NOMO-1 treated with DMSO at 0.1 percent for 48 hours (cell line): ENCODE measurements at regions not wholly inside any gene's neighbourhood (a gene's known extent, or its start where the extent isn't known, plus 50 kb on each side); places are given as distances from the start of the nearest gene placed in this dataset.

ENCODE experiments used
- DNase-seq: peaks from one replicate; lab custom pipeline; 2025; ENCODE audit not compliant: unreplicated experiment; lab: John Stamatoyannopoulos, UW

DNA sequence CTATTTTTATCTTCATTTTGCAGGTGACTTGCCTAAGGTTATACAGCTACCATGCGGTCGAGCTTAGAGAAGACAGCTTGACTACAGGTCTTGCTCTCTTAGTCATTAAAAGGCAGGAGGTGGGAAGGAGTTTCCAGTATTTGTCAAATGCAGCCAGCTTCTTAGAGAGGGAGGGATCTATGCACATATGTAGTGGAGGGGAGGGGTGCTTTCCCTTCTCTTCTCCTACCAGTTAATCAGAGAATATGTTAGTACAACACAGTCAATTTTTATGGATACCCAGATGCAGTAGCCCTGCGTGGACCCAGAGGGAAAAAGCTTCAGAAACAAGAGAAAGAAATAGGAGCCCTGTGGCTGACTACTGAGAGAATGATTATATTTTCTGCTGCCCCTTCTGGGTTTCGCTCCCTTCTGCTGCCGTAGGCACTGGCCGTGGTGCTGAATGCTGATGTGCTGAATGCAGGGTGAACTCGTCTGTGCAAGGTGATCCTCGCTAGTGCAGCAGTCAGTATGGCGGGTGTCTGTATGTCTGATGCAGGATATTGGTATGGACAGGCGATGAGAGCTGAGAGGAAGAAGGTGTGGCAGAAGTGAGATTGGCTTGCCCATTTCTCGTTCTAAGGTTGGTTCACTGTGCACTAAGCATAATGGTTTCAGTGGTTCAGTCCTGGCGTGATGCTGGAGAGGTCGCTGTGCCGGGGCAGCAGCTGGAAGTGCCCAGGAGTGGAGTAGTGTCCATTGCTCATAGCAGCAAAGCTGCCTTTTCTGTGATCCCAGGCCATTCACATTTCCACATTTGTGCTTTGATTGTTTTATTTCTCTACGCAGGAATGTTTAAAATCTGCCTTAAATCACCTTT is 189.2 kb upstream of the PODXL start:
- DNase-seq: no peak

DNA sequence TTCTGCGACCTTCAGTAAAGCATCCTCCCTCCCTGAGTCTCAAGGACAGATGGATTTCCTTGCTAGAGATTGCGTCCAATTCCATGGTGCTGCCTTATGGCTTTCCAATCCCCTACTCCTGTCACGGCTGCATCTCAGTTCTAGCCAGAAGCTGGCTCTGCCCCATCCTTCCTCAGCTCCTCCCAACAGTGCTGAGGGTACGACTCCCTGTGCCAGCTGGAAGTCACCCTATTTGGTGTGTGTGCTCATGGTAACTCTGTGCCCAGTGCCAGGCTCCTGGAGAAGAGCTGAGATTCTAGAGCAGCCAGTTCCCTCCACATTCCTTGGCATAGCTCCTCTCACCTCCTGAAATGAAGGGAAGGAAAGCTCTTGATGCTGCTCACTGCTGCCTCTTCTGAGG is 185.0 kb upstream of the PODXL start:
- no peak for DNase-seq

DNA sequence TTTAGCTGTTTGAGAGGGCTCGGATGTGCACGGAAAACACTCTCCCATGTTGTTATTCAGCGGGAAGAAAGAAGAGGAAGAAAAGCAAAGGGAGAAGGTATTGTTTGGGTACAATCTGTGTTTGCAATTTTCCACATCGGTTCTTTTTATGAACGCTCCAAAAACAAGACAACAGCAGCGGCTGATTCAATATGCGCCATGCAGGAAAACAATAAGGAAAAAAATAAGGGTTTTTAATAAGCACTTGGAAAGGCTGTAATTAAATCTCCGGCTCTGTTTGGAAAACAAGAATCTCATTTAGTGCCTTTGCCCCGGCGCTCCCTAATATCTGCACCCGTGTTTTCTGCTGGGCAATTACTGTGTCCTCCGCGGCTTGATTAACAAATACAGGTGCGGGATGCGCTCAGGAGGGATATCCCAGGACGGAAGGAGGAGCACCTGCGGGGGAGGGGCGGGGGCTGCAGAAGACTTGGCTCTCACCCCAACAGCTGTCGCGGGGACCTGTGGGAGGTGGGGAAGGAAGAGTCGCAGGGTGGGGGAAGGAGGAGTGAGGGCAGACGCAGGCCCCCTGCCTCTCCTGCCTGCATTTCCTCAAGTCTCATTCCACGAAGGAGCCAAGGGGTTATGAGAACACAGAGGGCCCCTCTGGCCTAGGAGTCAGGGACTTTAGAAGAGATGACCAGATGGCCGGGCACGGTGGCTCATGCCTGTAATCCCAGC is 181.5 kb upstream of the PODXL start:
- DNase-seq: no peak

DNA sequence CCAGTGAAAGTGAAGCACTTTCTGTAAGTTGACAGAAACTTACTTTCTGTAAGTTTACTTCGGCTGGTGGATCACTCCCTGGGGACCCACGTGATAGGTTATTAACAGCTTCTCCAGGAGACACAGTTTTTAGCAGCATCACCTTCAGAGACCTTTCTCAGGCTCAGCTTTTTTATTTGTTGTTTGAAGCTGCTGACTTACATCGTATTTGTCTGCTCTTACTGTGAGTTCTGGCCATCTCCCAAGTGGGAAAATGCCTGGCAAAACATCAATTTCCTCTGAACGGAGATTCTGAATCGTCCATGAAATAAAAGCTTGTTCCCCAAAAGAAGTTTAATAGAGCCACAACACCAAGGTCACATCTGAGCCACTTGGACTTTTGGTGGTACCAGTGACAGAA is 178.7 kb upstream of the PODXL start:
- DNase-seq: no peak

DNA sequence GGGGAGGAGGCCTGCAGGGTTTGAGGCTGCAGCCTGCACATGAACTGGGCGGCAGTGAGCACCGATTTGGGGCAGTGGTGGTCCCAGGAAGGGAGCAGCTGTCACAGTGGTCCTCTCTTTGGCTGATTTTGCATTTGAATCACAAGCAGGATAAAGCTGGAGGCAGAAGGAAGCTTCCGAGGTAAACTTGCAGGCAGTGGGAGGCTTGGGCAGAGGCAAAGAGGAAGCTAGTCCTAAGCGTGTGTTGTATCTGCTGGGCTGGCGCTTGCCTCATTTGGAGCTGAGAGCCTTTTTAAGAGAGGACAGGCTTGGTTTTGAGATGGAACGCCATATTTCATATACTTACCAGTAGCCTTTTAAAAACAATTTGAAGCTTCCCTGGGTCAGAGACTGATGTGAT is 177.2 kb upstream of the PODXL start:
- no peak for DNase-seq

DNA sequence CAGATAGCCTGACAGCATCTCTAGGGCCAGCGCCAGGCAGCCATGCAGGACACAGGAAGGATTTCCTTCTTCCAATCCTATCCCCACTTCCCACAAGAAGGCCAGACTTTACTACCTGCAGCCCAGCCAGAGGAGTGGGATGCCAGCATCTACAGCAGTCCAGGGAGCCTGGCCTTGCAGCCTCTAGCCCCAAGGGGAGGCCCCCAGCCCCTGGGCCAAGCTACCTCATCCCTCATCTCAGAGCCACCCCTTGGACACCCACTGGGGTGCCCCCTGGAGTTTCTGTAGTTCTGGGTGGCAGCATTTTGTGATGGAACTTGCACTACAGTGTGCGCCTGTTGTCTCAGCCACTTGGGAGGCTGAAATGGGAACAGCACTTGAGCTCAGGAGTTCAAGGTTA is 170.8 kb upstream of the PODXL start:
- DNase-seq: no peak

DNA sequence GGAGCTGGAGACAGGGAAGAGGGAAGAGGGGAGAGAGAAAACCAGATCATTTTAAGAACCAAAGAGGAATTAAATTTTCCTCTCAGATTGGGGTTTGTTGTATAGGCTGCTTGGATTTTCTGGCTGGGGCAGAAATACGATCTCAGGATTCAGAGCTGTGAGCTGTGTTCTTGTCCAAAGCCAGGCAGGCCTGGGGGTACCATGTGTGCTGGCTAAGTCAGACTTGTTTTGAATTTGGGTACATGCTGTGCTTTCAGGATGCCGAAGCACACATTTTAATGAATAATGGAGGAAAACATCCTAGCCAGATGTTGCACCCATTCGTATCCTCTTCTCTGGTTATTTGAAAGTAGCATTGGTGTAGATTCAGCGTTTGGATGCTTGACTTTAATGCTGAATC is 170.3 kb upstream of the PODXL start:
- no peak for DNase-seq

DNA sequence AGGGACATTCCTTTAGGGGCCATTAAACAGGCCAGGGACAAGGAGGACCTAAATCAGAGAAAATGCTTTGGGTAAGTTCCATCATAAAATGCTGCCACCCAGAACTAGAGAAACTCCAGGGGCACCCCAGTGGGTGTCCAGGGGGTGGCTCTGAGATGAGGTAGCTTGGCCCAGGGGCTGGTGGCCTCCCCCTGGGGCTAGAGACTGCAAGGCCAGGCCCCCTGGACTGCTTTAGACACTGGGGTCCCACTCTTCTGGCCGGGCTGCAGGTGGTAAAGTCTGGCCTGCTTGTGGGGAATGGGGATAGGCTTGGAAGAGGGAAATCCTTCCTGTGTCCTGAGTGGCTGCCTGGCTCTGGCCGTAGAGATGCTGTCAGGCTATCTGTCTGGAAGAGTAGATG is 169.6 kb upstream of the PODXL start:
- DNase-seq: no peak

DNA sequence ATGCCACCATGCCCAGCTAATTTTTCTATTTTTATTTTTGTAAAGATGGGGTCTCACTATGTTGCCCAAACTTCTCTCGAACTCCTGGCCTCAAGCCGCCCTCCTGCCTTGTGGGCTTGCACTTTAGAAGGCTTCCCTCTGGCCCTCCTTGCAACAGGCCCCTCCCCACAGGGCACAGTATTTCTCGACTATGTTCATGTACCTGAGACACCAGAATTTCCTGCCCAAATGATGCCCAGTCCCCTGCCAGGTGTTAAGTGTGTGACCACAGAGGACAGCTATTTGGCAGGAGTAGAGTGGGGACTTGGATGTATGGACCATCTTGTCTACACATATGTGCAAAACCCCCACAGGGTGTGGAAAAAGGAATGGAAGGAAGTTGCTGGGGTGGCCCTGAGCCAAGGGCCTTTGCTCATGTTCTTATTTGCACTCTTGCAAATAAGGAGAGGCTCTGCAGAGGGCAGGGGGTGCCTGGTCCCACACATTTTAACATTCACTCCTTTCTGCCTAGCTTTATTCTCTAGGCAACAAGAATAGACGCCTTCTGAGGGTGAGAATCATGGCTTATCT is 168.4 kb upstream of the PODXL start:
- DNase-seq: no peak

DNA sequence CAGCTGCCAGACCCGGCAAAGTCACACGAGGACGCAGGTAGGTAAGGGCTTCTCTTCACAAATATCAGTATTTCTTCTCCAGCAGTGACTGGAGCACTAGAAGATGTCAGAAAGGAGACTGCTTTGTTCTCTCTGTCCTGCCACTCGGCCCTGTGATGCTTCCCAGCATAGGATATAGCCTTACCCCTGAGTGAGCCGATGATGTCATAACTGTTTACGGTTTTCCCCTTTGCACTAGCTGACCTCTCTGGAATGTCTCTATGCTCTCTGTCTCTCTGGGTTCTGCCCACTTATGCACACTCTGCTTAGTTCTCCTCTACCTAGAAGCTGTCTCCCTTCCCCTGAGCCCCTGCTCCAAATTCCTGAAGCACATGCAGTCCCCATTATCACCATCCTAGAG is 167.5 kb upstream of the PODXL start:
- no peak for DNase-seq

DNA sequence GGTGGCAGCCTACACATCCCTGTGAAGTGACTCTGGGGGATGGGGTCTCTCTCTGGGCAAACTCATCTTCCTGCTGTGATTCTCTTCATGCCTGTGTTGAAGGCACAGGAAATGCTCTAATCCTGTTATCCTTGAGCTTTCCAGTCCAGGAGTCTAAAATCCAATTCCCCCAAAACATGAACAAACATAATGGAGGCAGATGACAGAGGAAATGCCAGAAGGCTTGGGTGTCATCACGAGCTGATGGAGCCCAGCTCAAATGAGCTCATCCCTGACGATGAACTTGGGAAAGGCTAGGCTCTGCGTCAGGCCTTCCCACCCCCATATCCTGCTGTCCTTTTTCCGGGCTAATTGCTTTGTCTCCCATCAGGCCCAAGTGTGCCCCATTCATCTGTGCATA is 165.9 kb upstream of the PODXL start:
- no peak for DNase-seq

DNA sequence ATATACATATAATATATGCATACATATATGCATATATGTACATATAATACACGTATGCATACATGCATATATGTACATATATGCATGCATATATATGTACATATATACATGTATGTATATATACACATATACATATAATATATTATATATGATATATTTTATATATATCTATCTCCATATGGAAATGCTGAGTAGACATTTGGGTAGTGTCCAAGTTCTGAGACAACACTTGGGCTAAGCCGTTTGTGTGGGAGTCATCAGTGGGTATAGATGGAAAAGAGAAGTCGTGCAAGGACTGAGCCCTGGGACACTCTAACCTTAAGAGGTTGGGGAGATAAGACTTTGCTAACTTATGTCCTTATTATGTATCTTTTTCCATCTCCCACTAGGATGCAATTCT is 165.2 kb upstream of the PODXL start:
- DNase-seq: no peak

DNA sequence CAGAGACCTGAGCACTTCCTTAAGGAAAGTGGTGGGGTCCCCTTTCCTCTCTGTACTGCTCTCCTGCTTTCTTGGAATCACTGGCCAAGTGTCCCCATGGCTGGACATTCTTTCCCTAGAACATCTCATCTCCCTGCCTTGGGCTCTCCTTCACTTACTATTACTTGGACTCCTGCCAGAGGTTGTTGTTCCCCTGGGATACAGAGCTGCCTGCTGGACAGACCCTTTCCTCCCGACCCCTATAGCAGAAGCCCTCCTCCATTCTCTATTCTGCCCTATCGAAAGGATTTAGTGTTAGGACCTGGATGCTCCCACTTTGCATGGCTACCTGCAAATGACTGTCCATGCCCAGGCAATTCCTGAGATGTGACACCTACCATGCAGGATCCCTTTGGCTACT is 164.3 kb upstream of the PODXL start:
- DNase-seq: no peak

DNA sequence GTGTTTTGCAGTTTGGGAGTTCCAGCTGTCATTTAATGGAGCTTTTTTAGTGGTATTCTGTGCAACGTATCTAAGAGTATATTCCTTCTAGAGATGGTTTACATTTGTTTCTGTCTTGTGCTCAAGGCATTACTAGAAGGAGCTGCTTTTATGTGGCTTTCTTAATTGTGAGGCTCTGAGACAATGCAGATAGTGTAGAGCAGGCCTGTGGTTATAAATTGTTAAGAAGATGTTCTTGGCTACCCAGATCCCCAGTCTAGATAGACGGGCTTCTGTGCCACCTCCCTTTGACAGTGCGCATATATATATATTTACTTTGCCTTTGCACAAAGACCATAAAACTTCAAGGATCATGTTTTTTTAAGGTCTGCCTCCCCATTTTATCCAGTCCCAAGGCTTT is 160.8 kb upstream of the PODXL start:
- no peak for DNase-seq

DNA sequence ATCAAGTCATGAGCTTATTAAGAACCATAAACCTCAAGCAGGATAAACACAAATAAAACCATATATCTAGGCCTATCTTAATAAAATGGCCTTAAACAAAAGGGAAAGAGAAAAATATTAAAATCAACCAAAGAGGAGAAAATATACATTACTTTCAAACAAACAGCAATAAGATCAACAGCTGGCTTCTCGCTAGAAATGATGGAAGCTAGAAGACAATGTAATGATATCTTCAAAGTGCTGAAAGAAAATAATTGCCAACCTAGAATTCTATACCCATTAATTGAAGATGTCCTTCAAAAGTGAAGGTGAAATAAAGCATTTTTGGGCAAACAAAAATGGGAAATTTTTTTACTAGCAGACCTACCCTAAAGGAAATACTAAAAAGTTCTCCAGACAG is 142.9 kb upstream of the PODXL start:
- DNase-seq: no peak

DNA sequence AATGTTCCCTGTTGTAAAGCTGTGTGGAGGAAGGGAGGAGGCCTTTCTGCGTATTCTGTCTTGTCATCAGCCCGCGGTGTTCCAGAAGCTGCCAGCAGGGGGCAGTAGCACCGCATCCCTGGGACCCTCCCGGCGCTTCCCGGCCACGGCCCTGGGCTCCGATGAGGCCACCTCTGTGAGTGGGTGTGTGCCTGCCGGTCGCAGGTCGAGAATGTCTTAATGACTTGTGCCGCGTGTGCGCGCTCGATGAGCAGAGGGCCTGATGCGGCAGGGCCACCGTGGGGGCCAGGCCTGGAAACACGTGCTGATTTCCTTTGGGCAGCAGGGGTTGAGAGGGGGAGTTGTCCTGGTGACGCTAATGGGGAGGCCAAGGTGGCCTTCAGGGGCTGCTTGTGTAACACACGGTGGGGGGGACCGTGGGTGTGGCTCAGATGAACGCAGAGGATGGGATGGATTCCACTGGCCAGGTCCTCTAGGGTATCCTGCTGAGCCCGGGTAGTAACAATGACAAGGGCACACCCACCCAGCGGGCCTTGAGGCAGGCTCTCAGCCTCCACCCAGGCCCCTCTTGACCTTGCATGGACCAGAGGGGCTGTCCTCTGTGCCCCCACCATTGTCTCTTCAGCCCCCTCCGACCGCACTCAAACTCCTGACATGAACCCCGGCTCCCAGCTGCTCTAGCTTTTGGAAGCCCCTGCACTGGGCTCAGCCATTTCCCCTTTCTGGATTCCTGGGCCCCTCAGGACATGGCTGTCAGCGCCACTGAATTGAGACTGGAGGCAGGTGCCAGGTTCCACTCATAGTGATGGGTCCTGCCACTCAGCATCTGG is 135.9 kb upstream of the PODXL start:
- peak; percentile 1 for DNase-seq

DNA sequence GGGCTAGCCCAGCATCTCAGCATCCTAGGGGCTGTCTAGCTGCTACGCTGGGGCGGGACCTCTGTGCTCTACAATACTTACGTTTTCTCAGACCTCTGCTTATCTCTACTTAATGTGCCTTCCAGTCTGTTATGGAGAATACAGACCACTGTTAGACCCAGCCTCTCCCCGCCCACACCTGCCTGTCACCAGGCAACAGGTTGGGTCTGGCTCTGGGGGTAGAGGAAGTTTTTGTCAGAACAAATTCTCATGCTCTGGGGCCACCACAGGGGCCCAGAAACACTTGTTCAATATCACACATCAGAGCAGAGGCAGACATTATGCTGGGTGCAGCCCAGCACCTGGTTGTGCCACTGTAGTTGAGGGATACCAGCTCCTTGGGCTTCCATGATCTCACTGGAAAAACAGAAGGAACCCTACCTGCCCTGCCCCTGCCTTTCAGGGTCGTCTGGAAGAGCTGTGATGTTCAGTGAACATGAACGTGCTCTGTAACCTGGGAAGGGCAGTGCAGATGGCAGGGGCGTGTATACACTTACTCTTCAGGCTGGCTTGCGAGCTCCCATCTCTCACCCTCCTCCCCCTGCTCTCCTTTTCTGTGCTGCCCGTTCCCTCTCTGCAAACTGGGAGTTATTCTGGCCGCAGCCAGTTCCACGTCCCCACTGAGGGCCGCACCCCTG is 135.2 kb upstream of the PODXL start:
- no peak for DNase-seq

DNA sequence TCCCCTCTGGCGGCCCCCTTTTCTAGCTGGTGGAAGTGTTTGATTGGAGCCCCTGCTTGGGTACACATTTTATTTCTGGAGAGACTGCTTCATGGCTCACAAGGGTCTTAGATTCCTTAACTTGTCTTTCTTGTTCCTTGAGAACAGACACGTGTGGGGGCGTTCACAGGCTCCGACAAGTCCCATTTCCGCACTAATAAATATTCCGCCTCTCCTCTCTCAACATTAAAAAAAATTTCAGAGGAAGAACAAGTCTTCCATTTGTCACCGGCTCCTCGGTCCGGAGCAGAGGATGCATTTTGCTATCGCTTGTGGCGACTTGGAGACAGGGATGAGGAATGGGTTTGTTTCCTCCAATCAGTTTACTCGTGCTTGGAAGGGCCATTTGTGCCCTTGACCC is 134.0 kb upstream of the PODXL start:
- no peak for DNase-seq

DNA sequence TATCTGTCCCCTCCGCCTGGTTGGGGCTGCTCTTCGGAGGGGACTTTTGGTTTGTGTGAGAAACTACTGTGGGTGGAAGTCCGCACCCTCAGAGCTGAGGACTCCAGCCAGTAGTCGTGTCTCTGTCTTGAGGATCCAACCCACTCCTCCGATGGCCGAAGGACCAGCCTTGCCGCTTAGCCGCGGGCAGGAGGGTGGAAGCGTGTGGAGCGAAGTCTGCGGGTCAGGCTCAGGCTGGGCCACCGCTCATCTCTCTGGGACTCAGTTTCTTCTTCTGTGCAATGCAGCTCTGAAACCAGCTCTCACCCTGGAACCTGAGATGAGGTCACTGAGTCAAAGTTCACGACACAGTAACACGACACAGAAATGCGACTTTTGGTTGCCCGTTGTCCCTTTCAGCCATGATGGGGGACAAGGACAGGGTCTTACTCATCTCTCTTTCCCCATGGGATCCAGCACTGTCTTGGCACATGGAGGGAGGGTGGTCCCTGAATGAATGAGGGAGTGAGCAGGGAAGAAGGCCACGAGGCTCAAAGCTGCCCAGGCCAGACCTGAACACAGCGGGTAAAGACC is 133.3 kb upstream of the PODXL start:
- DNase-seq: no peak
